ENCODE measurements at regions not wholly inside any gene's neighbourhood (a gene's known extent, or its start where the extent isn't known, plus 50 kb on each side); places are given as distances from the start of the nearest gene placed in this dataset.

DNA sequence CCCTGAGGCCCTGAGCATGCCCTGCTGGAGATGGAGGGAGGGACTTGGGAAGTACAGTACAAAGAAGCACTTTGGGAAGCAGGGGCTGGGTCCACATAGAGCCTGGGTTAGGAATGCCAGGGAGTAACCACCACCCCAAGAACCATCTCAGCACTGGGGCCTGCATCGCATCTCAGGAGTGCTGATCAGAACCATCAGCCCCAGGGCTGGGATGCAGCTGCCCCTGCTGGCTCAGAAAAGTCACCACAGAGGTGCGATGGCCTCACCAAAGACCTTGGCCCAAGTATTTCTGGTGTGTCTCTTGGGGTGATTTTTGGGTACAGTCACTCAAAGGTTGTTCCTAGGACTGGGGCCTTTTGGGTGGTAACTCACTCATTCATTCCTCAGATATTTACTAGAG, 236.8 kb upstream of the MVB12B start:
- ATAC-seq, result no peak
- TF ChIP-seq, protein P1, sequence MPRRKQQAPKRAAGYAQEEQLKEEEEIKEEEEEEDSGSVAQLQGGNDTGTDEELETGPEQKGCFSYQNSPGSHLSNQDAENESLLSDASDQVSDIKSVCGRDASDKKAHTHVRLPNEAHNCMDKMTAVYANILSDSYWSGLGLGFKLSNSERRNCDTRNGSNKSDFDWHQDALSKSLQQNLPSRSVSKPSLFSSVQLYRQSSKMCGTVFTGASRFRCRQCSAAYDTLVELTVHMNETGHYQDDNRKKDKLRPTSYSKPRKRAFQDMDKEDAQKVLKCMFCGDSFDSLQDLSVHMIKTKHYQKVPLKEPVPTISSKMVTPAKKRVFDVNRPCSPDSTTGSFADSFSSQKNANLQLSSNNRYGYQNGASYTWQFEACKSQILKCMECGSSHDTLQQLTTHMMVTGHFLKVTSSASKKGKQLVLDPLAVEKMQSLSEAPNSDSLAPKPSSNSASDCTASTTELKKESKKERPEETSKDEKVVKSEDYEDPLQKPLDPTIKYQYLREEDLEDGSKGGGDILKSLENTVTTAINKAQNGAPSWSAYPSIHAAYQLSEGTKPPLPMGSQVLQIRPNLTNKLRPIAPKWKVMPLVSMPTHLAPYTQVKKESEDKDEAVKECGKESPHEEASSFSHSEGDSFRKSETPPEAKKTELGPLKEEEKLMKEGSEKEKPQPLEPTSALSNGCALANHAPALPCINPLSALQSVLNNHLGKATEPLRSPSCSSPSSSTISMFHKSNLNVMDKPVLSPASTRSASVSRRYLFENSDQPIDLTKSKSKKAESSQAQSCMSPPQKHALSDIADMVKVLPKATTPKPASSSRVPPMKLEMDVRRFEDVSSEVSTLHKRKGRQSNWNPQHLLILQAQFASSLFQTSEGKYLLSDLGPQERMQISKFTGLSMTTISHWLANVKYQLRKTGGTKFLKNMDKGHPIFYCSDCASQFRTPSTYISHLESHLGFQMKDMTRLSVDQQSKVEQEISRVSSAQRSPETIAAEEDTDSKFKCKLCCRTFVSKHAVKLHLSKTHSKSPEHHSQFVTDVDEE (CRISPR knock-in tag; IDR thresholded peaks at IDR 0.05), result no peak
- TF ChIP-seq, protein P2, sequence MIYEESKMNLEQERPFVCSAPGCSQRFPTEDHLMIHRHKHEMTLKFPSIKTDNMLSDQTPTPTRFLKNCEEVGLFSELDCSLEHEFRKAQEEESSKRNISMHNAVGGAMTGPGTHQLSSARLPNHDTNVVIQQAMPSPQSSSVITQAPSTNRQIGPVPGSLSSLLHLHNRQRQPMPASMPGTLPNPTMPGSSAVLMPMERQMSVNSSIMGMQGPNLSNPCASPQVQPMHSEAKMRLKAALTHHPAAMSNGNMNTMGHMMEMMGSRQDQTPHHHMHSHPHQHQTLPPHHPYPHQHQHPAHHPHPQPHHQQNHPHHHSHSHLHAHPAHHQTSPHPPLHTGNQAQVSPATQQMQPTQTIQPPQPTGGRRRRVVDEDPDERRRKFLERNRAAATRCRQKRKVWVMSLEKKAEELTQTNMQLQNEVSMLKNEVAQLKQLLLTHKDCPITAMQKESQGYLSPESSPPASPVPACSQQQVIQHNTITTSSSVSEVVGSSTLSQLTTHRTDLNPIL (CRISPR knock-in tag; IDR thresholded peaks at IDR 0.05; ENCODE audit: low read depth), result no peak
- TF ChIP-seq GLIS3 (CRISPR knock-in tag; IDR thresholded peaks at IDR 0.05) (no peak), ZFP30 (CRISPR knock-in tag; IDR thresholded peaks at IDR 0.05) (no peak), ESRRG (CRISPR knock-in tag; IDR thresholded peaks at IDR 0.05) (no peak), ZNF8 (CRISPR knock-in tag; IDR thresholded peaks at IDR 0.05) (no peak), CSDC2 (CRISPR knock-in tag; IDR thresholded peaks at IDR 0.05) (no peak)
- TF ChIP-seq, protein P3, sequence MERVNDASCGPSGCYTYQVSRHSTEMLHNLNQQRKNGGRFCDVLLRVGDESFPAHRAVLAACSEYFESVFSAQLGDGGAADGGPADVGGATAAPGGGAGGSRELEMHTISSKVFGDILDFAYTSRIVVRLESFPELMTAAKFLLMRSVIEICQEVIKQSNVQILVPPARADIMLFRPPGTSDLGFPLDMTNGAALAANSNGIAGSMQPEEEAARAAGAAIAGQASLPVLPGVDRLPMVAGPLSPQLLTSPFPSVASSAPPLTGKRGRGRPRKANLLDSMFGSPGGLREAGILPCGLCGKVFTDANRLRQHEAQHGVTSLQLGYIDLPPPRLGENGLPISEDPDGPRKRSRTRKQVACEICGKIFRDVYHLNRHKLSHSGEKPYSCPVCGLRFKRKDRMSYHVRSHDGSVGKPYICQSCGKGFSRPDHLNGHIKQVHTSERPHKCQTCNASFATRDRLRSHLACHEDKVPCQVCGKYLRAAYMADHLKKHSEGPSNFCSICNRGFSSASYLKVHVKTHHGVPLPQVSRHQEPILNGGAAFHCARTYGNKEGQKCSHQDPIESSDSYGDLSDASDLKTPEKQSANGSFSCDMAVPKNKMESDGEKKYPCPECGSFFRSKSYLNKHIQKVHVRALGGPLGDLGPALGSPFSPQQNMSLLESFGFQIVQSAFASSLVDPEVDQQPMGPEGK (CRISPR knock-in tag; IDR thresholded peaks at IDR 0.05; ENCODE audit: borderline replicate concordance), result no peak

DNA sequence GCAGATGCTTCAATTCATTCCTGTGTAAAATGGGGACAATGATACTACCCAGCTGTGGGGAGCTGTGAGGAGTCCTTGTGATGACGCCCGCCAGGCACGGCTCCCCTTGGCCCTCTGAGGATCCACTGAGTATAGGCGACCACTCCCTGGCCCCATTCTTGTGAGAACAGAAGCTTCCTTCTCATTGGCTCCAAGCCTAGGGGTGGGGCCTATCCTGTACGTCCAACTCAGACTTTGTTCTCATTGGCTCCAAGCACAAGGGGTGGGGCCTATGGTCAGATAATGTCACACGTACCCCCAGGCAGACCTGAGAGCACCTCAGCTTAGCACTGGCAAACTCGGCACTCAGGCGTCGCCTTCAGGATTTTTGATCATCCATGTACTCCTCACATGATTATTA, 232.9 kb upstream of the MVB12B start:
- TF ChIP-seq, protein P4, sequence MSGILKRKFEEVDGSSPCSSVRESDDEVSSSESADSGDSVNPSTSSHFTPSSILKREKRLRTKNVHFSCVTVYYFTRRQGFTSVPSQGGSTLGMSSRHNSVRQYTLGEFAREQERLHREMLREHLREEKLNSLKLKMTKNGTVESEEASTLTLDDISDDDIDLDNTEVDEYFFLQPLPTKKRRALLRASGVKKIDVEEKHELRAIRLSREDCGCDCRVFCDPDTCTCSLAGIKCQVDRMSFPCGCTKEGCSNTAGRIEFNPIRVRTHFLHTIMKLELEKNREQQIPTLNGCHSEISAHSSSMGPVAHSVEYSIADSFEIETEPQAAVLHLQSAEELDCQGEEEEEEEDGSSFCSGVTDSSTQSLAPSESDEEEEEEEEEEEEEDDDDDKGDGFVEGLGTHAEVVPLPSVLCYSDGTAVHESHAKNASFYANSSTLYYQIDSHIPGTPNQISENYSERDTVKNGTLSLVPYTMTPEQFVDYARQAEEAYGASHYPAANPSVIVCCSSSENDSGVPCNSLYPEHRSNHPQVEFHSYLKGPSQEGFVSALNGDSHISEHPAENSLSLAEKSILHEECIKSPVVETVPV (CRISPR knock-in tag; IDR thresholded peaks at IDR 0.05), result no peak
- TF ChIP-seq ZNF565 (CRISPR knock-in tag; conservative IDR thresholded peaks at IDR 0.05; ENCODE audit: low read depth) (no peak), CSDC2 (CRISPR knock-in tag; IDR thresholded peaks at IDR 0.05) (no peak), BACH2 (CRISPR knock-in tag; IDR thresholded peaks at IDR 0.05; ENCODE audit: borderline replicate concordance) (no peak), SNAI2 (CRISPR knock-in tag; IDR thresholded peaks at IDR 0.05) (no peak), ZNF70 (CRISPR knock-in tag; IDR thresholded peaks at IDR 0.05) (no peak), ZFP3 (CRISPR knock-in tag; IDR thresholded peaks at IDR 0.05) (no peak), ARNTL (CRISPR knock-in tag; IDR thresholded peaks at IDR 0.05; ENCODE audit: borderline replicate concordance, low read depth) (no peak)
- TF ChIP-seq, protein P5, sequence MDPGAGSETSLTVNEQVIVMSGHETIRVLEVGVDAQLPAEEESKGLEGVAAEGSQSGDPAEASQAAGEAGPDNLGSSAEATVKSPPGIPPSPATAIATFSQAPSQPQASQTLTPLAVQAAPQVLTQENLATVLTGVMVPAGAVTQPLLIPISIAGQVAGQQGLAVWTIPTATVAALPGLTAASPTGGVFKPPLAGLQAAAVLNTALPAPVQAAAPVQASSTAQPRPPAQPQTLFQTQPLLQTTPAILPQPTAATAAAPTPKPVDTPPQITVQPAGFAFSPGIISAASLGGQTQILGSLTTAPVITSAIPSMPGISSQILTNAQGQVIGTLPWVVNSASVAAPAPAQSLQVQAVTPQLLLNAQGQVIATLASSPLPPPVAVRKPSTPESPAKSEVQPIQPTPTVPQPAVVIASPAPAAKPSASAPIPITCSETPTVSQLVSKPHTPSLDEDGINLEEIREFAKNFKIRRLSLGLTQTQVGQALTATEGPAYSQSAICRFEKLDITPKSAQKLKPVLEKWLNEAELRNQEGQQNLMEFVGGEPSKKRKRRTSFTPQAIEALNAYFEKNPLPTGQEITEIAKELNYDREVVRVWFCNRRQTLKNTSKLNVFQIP (CRISPR knock-in tag; IDR thresholded peaks at IDR 0.05; ENCODE audit: borderline replicate concordance, low read depth), result no peak
- TF ChIP-seq, protein P3 (CRISPR knock-in tag; IDR thresholded peaks at IDR 0.05; ENCODE audit: borderline replicate concordance), result no peak
- no peak for ATAC-seq

DNA sequence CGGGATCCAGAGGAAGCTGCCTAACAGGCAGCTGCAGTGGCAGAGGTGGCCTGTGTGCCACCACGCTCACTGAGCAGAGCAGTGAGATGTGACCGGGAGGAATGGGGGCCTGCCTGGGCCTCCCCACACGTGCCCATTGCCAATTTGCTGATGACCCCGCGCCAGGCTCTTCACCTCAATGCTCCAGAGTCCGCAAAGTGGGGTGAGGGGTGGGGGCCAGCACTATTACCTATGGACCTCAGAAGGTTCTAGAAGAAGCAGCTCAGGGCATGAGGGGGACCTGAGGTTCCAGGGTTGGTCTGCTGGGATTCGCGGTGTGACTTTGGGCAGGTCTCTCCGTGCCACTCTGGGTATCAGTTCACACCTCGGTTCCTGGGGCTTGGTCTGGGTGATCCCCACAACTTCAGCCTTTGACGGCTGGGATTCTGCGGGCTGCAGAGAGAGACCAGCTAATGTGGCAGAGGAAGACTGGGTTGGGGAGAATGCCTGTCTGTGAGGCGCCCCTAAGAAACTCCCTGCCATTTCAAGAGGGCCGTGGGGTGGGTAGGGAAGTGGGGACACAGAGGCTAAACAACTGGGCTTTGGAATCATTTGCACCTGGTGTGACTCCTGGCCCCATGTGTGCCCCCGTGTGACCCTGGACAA, 231.0 kb upstream of the MVB12B start:
- no peak for TF ChIP-seq ZNF8 (CRISPR knock-in tag; IDR thresholded peaks at IDR 0.05)
- no peak for TF ChIP-seq ZNF70 (CRISPR knock-in tag; IDR thresholded peaks at IDR 0.05)
- no peak for TF ChIP-seq PPARA (CRISPR knock-in tag; IDR thresholded peaks at IDR 0.05; ENCODE audit: borderline replicate concordance)
- TF ChIP-seq TCF4 (CRISPR knock-in tag; IDR thresholded peaks at IDR 0.05; ENCODE audit: borderline replicate concordance), result no peak
- TF ChIP-seq, protein P2 (CRISPR knock-in tag; IDR thresholded peaks at IDR 0.05; ENCODE audit: low read depth), result no peak
- no peak for TF ChIP-seq ZFP3 (CRISPR knock-in tag; IDR thresholded peaks at IDR 0.05)
- no peak for TF ChIP-seq SNAI2 (CRISPR knock-in tag; IDR thresholded peaks at IDR 0.05)
- no peak for TF ChIP-seq ARNTL (CRISPR knock-in tag; IDR thresholded peaks at IDR 0.05; ENCODE audit: borderline replicate concordance, low read depth)
- TF ChIP-seq ZFP30 (CRISPR knock-in tag; IDR thresholded peaks at IDR 0.05), result no peak
- no peak for TF ChIP-seq RARB (CRISPR knock-in tag; IDR thresholded peaks at IDR 0.05)
- no peak for TF ChIP-seq GLIS3 (CRISPR knock-in tag; IDR thresholded peaks at IDR 0.05)
- ATAC-seq, result no peak
